Superior temporal gyrus (tissue), 1 donor: ENCODE measurements at regions not wholly inside any gene's neighbourhood (a gene's known extent, or its start where the extent isn't known, plus 50 kb on each side); places are given as distances from the start of the nearest gene placed in this dataset.
"Not testable (repeated sequence)": the region's sequence is repeated elsewhere in the genome, so short reads cannot be mapped to it uniquely, and the experiment has no call there.

Source experiments
- DNase-seq: peaks from one replicate; pipeline ENCODE4 v3.0.0-alpha.2; 2016; ENCODE audit errors: extremely low spot score

- DNase-seq = no peak
These were observed 635.3 kb downstream of the UTRN start for GRCh38 chr6:144920391-144920961.

- no peak for DNase-seq
These were observed 636.3 kb downstream of the UTRN start for GRCh38 chr6:144921206-144921975.

GRCh38 chr6:144922120-144922722, 637.1 kb downstream of the UTRN start:
- peak; percentile 28 for DNase-seq

GRCh38 chr6:144922771-144923490, 637.8 kb downstream of the UTRN start:
- DNase-seq = not testable (repeated sequence)

- not testable (repeated sequence) for DNase-seq
These were observed 638.3 kb downstream of the UTRN start for GRCh38 chr6:144923491-144923787.

- DNase-seq = no peak
These were observed 643.7 kb downstream of the UTRN start for GRCh38 chr6:144928847-144929246.

GRCh38 chr6:144929262-144929661, 644.1 kb downstream of the UTRN start:
- no peak for DNase-seq

GRCh38 chr6:144931172-144932035, 646.3 kb downstream of the UTRN start:
- DNase-seq = peak; percentile 55

- DNase-seq = no peak
These were observed 647.5 kb downstream of the UTRN start for GRCh38 chr6:144932621-144933020.

GRCh38 chr6:144935181-144935580, 650.0 kb downstream of the UTRN start:
- no peak for DNase-seq

GRCh38 chr6:144935661-144936060, 650.5 kb downstream of the UTRN start:
- DNase-seq = no peak

GRCh38 chr6:144936764-144937163, 651.6 kb downstream of the UTRN start:
- no peak for DNase-seq

GRCh38 chr6:144939921-144940320, 654.8 kb downstream of the UTRN start:
- no peak for DNase-seq

GRCh38 chr6:144944106-144944505, 659.0 kb downstream of the UTRN start:
- DNase-seq = no peak

GRCh38 chr6:144947398-144947976, 662.4 kb downstream of the UTRN start:
- DNase-seq = no peak

GRCh38 chr6:144951730-144952437, 666.7 kb downstream of the UTRN start:
- no peak for DNase-seq

- no peak for DNase-seq
These were observed 667.5 kb downstream of the UTRN start for GRCh38 chr6:144952456-144953240.

- no peak for DNase-seq
These were observed 668.6 kb downstream of the UTRN start for GRCh38 chr6:144953552-144954240.

GRCh38 chr6:144954241-144954556, 669.1 kb downstream of the UTRN start:
- no peak for DNase-seq
